ENCODE measurements at regions not wholly inside any gene's neighbourhood (a gene's known extent, or its start where the extent isn't known, plus 50 kb on each side); places are given as distances from the start of the nearest gene placed in this dataset.

- TF ChIP-seq, protein P1, sequence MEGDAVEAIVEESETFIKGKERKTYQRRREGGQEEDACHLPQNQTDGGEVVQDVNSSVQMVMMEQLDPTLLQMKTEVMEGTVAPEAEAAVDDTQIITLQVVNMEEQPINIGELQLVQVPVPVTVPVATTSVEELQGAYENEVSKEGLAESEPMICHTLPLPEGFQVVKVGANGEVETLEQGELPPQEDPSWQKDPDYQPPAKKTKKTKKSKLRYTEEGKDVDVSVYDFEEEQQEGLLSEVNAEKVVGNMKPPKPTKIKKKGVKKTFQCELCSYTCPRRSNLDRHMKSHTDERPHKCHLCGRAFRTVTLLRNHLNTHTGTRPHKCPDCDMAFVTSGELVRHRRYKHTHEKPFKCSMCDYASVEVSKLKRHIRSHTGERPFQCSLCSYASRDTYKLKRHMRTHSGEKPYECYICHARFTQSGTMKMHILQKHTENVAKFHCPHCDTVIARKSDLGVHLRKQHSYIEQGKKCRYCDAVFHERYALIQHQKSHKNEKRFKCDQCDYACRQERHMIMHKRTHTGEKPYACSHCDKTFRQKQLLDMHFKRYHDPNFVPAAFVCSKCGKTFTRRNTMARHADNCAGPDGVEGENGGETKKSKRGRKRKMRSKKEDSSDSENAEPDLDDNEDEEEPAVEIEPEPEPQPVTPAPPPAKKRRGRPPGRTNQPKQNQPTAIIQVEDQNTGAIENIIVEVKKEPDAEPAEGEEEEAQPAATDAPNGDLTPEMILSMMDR (IDR thresholded peaks at IDR 0.05): no peak
- TF ChIP-seq EP300 (IDR thresholded peaks at IDR 0.05): no peak
- TF ChIP-seq POLR2A (IDR thresholded peaks at IDR 0.05): no peak
These were observed 73.3 kb upstream of the TINAGL1 start for GRCh38 chr1:31502926-31503511.

Data from ovary (tissue), 3 donors.